HG03575 (cell line): ENCODE measurements at regions not wholly inside any gene's neighbourhood (a gene's known extent, or its start where the extent isn't known, plus 50 kb on each side); places are given as distances from the start of the nearest gene placed in this dataset.

Source experiments
- ATAC-seq: cut with Tn5 transposase; IDR thresholded peaks from one replicate; pipeline ENCODE4 v1.9.1; 2021; ENCODE audit not compliant: unreplicated experiment, insufficient number of reproducible peaks, low FRiP score; ENCODE audit errors: extremely low read depth

GRCh38 chr7:156139112-156139511 lies 326.8 kb upstream of the SHH start:
- no peak for ATAC-seq

DNA sequence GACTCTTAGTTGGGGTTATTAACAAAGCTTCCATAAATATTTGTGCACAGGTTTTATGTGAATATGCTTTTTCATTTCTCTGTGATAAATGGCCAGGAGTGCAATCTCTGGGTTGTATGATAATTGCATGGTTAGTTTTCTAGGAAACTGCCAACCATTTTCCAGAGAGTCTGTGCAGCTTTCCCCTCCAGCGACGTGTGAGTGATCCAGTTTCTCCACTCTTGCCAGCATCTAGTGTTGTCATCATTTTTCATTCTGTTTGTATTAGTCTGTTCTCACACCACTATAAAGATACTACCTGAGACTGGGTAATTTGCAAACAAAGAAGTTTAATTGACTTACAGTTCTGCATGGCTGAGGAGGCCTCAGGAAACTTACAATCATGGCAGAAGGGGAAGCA lies 319.6 kb upstream of the SHH start:
- ATAC-seq, result no peak

DNA sequence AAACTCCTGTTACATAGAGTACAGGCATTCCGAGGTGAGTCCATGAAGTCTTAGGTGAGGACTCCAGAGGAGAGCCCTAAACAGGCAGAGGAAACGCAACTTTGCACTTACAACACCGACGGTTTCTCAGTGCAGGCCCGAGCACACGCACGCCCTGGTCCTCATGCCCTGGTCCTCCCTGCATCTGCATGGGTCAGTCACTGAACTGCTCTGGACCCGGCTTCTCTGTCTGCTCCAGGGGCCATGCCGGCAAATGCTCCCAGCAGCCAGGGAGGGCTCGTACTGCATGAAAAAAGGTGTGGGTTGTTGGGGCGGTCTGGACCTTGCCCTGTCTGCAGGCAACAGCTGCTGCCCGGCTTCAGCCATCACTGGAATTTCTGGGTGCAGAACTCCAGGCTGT lies 317.3 kb upstream of the SHH start:
- ATAC-seq, result no peak

GRCh38 chr7:156128496-156128895 lies 316.2 kb upstream of the SHH start:
- ATAC-seq, result no peak

DNA sequence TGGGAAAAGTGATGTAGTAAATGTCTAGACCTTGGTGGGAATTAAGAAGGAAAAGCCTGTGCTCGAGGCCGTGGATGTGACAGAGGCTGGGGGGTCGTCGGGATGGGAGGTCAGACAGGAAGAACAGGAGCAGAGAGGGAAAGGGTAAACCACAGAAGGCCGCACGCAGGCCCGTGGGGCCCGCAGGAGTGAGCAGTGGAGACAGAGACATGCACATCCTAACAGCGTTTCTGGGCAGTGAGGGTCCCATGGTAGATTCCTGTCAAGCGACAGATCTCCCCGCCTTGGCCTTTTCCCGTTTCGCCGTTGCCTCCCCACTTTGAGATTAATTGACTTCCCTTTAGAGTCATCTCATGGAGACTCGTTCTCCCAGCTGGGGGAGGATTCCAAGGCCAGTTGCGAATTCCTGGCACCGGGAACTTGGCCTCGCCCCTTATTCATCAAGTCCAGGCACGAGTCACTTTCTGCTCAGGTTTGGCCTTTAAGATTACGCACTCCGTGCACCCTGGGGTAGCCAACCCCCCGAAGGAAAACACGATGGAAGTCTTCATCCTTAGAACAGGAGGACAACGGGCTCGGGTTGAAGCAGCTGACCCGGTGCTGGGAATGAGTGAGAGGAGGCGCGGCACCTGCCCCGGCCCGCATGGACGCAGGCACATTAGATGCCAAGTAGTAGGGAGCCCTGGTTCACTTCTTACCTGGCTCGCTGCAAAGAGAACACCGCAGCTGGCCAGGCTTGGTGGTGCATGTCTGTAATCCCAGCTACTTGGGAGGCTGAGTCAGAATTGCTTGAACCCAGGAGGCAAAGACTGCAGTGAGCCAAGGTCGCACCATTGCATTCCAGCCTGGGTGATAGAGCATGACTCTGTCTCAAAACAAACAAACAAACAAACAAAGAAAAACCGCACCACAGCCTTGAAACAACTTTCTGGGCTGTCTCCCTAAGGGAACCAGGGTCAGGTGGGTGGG lies 315.2 kb upstream of the SHH start:
- ATAC-seq, result no peak

DNA sequence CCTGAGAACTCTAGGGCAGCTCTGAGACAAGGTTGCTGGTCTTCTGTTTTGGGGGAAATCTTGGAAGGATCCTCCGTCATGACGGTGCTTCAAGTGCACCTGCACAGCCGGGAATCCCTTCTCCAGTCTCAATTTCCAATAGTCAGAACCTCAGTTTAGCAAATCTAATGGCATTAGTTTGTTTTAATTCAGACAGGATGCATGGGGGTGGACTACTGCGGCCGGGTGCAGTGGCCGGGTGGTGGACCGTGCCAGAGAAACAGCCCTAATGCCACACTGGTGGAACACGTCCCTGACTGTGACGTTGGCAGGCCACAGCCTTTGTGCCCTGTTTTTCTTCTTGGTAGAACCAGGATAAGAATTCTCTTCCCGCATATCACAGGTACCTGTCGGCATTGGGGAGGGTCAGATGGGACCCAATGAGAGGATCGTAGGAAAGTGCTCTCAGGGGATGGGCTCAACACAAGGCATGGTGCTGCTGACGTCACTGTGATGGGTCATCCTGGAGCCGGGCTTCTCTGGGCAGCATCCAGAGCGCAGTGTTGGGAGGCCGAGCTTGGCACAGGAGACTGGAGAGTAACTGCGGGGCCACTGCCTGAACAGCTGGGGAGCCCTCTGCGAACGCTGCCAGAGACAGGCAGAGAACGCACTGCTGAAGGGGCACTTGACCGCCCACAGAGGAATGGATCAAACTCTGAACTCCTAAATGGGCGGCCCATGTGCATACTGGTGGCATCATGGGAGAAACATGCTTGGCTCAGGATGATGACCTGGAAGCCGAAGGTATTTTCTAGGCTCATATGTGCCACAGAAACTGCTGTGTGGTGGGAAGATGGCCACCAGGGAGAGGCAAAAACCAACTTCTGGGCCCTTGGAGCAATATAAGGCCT lies 313.8 kb upstream of the SHH start:
- no peak for ATAC-seq

- ATAC-seq, result no peak
Observed at GRCh38 chr7:156124356-156124755, 312.1 kb upstream of the SHH start.

DNA sequence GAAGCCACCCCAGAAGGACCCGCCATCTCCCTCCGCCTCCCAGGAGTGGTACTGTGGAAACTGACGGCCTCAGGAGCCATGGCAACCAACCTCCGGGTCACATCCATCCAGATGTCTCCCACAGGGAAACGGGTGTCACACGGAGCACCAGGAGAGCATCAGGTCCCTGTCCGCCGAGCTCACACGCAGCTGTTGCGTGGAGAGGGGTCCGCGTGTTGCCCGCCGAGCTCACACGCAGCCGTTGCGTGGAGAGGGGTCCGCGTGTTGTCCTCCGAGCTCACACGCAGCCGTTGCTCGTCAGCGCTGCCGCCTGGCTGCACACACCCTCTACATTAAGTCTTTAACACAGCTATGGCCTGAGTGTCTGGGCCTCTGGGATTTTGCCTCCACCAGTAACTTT lies 311.1 kb upstream of the SHH start:
- no peak for ATAC-seq

- ATAC-seq, result no peak
Observed at GRCh38 chr7:156122752-156123354, 310.6 kb upstream of the SHH start.

DNA sequence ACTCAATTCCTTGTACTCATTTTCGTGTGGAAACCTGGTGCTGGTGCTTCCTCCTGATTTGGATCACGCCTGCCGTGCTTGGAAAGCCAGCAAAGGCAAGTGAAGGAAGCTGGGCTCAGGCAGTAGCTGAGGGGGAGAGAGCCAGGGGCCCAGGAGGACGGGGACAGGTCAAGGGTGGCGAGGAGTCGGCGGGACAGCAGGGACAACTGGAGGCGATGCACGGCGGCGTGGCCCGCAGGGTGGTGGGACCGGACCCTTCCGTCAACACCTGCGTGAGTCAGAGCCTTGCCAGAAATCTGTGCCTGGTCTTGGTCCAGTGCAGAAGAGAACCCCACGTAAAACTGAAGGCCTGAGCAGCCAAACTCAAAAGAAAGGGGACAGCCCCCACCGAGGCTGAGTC lies 309.7 kb upstream of the SHH start:
- ATAC-seq, result no peak

DNA sequence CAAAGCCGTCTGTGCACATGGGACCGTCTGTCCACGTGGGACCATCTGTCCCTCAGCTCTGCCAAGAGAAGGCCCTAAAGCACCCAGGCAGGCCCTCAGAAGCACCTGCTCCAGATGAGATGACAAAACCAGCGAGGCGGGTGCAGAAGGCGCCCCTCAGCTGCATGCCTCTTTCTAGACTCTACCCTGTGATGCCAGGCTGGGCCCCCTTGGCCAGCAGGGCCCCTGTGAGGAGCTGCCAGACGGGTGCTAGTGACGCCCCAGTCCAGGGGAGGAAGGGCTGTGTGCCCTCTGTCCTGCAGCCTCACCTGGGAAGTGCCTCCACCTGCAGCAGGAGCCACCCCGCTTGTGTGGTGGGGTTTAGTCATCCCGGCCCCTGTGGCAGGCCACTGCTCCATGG lies 309.2 kb upstream of the SHH start:
- no peak for ATAC-seq

- ATAC-seq, result no peak
Observed at GRCh38 chr7:156120552-156120951, 308.3 kb upstream of the SHH start.

- no peak for ATAC-seq
Observed at GRCh38 chr7:156119771-156120170, 307.5 kb upstream of the SHH start.

- ATAC-seq, result no peak
Observed at GRCh38 chr7:156118248-156118645, 306.0 kb upstream of the SHH start.

- no peak for ATAC-seq
Observed at GRCh38 chr7:156117542-156118247, 305.4 kb upstream of the SHH start.

DNA sequence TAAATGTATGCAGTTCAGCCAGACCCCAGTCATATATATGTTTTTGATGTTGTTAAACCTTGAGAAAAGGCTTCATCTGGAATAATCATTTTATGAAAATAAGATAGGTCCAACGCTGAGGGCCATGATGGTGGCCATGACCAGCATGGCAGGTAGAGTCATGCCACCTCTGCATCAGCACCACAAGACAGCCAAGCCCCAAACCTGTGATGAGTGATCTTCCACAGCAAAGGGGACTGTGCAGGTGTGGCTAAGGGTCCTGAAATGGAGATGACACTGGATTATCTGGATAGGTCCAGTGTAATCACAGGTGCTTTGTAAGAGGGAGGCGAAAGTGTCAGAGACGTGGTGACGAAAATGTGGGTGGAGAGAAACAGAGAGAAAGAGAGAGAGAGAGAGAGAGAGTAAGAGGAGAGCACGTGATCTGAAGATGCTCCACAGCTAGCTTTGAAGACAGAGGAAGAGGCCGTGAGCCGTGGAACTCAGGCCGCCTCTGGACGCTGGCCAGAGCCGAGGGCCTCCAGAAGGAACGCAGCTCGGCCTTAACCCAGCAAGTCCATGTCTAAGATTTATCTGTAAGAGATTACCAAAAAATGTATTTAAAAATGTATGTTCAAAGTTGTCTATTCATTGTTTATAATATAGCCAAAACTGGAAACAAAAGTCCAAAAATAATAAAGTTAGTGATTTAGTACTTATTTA lies 304.4 kb upstream of the SHH start:
- ATAC-seq, result no peak

DNA sequence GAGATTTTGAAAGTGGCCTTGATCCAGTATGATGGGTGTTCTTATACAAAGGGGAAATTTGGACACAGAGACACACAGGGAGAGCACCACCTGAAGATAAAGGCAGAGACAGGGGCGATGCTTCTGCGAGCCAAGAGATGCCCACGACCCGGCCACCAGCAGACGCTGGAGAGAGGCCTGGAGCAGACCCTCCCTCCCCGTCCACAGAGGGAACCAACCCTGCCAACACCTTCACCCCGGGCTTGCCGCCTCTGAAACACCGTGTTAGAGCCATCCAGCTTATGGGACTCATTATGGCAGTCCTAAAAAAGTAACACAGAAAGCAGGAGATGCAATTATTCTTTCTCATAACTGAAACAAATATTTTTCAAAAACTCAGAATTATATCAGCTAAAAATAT lies 303.3 kb upstream of the SHH start:
- no peak for ATAC-seq

DNA sequence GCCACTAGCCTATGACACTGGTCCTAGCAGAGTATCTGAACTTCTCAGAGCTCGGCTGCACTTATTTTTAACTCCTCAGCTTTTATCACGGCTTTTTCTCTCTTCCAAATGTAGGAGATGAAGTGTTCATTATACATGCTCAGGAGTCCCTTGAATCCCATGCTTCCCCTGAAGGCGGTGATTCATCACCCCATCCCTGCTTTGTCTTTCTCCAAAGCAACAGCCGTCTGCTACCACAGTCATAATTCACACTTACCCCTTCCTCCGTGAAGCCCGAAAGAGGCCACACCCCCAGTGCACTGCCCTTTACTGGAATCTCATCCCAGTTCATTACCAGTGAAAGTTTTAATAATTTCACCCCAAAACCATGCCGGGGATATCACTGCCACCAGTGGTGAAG lies 301.5 kb upstream of the SHH start:
- no peak for ATAC-seq
